Endothelial cell of umbilical vein (primary cell): ENCODE measurements at regions not wholly inside any gene's neighbourhood (a gene's known extent, or its start where the extent isn't known, plus 50 kb on each side); places are given as distances from the start of the nearest gene placed in this dataset.

Experiments
- BruUV-seq: library from RNA; stranded (reverse); fragments of 400-500 nt; replicated peaks from 2 replicates; lab custom pipeline; 2021; lab: Mats Ljungman, UMichigan
- CTCF ChIA-PET: fragments of 300-600, 350-600 bp; sonication (Branson Sonifier 250); formaldehyde crosslinking; loops from one replicate; lab custom pipeline; 2021; ENCODE audit warnings: antibody characterized with exemption, inconsistent platforms; lab: Charles Lee
- POLR2A ChIA-PET: fragments of 300-600, 350-600 bp; sonication (Branson Sonifier 250); formaldehyde crosslinking; loops from one replicate; lab custom pipeline; 2021; ENCODE audit warnings: antibody characterized with exemption, inconsistent platforms; lab: Charles Lee
- DNase-seq: peaks from one replicate; pipeline ENCODE4 v3.0.0-alpha.2; 2011; ENCODE audit warnings: low read depth, low spot score
- FAIRE-seq: peaks from 2 replicates; lab custom pipeline; 2011; peaks lifted over from hg19 to GRCh38; lab: Jason Lieb, UNC
- H2AFZ ChIP-seq: 2 replicates; pipeline ENCODE4 v1.6.0; 2012; ENCODE audit warnings: low read depth, low read length, control low read depth, inconsistent platforms
- H3K27ac ChIP-seq: 2 replicates; pipeline ENCODE4 v1.5.1; 2011; ENCODE audit warnings: low read depth, mild to moderate bottlenecking, control low read depth, low read length, moderate library complexity; ENCODE audit not compliant: insufficient read depth
- H3K27me3 ChIP-seq, 2 experiments: 2 replicates each; pipeline versions ENCODE4 v1.6.0 to v1.6.1; 2011; ENCODE audit warnings: low read length in 2 of 2, mixed read lengths in 1 of 2; ENCODE audit not compliant: control insufficient read depth in 2 of 2, insufficient read depth in 2 of 2
- H3K36me3 ChIP-seq, 2 experiments: 2 replicates in 1 of 2; 3 replicates in 1 of 2; pipeline ENCODE4 v1.5.1; 2011; ENCODE audit warnings: low read length in 2 of 2, mild to moderate bottlenecking in 1 of 2, moderate library complexity in 1 of 2; ENCODE audit not compliant: control insufficient read depth in 2 of 2, insufficient read depth in 2 of 2; ENCODE audit errors: extremely low read depth in 1 of 2
- H3K4me1 ChIP-seq: 3 replicates; pipeline ENCODE4 v1.5.1; 2011; ENCODE audit warnings: mild to moderate bottlenecking, low read length; ENCODE audit not compliant: control insufficient read depth, insufficient read depth; ENCODE audit errors: extremely low read depth
- H3K4me2 ChIP-seq: 2 replicates; pipeline ENCODE4 v1.6.1; 2011; ENCODE audit warnings: low read length, control low read depth, mixed read lengths; ENCODE audit not compliant: insufficient read depth
- H3K4me3 ChIP-seq, 3 experiments: fragments of 200-600 bp in 1 of 3; sonication (generic), shearing (Covaris generic) in 1 of 3; replicated peaks in 1 of 3; 2 replicates each; pipeline ENCODE4 v1.5.1; 2011 to 2016; ENCODE audit warnings: control low read depth in 3 of 3, low read length in 3 of 3, mild to moderate bottlenecking in 2 of 3, inconsistent platforms in 1 of 3, low read depth in 1 of 3, moderate library complexity in 1 of 3; ENCODE audit not compliant: insufficient read depth in 1 of 3
- H3K79me2 ChIP-seq: 2 replicates; pipeline ENCODE4 v1.6.0; 2012; ENCODE audit warnings: low read length, inconsistent platforms; ENCODE audit not compliant: control insufficient read depth, insufficient read depth
- H3K9ac ChIP-seq: replicated peaks from 2 replicates; pipeline ENCODE3; 2011; ENCODE audit warnings: low read length, control low read depth; ENCODE audit not compliant: insufficient read depth; ENCODE audit errors: extremely low read depth
- H3K9me1 ChIP-seq: replicated peaks from 3 replicates; pipeline ENCODE4 v1.6.0; 2011; ENCODE audit warnings: mild to moderate bottlenecking, low read length; ENCODE audit not compliant: control insufficient read depth, insufficient read depth; ENCODE audit errors: extremely low read depth
- H3K9me3 ChIP-seq: replicated peaks from 2 replicates; pipeline ENCODE4 v1.5.1; 2012; ENCODE audit warnings: low read length, inconsistent platforms; ENCODE audit not compliant: control insufficient read depth, insufficient read depth
- H4K20me1 ChIP-seq: replicated peaks from 2 replicates; pipeline ENCODE3; 2011; ENCODE audit warnings: mild to moderate bottlenecking, low read length; ENCODE audit not compliant: control insufficient read depth, insufficient read depth; ENCODE audit errors: extremely low read depth
- EZH2 ChIP-seq: IDR thresholded peaks from 2 replicates; pipeline ENCODE4 v1.6.1; 2012; ENCODE audit warnings: borderline replicate concordance, low read depth, mild to moderate bottlenecking, moderate library complexity, low read length, inconsistent platforms; ENCODE audit not compliant: severe bottlenecking
- FOS ChIP-seq: IDR thresholded peaks from 2 replicates; pipeline ENCODE4 v1.6.1; 2011; ENCODE audit warnings: mild to moderate bottlenecking, low read length, moderate library complexity, borderline replicate concordance; ENCODE audit not compliant: insufficient read depth
- GATA2 ChIP-seq: IDR thresholded peaks from 2 replicates; pipeline ENCODE4 v1.7.0; 2011; ENCODE audit warnings: low read depth, mild to moderate bottlenecking, moderate library complexity, mixed read lengths, low read length; ENCODE audit not compliant: insufficient read length, insufficient read depth
- JUN ChIP-seq: IDR thresholded peaks from 2 replicates; pipeline ENCODE4 v1.6.1; 2011; ENCODE audit warnings: borderline replicate concordance, low read depth; ENCODE audit not compliant: insufficient read length, insufficient read depth
- MYC ChIP-seq: IDR thresholded peaks from one replicate; pipeline ENCODE4 v1.6.1; 2011; ENCODE audit warnings: mild to moderate bottlenecking, low read depth, low read length
- POLR2A ChIP-seq: IDR thresholded peaks from 2 replicates; pipeline ENCODE4 v1.6.1; 2012; ENCODE audit warnings: low read depth, mild to moderate bottlenecking, control low read depth, low read length
- POLR2AphosphoS5 ChIP-seq: IDR thresholded peaks from 2 replicates; pipeline ENCODE4 v1.6.1; 2012; ENCODE audit warnings: low read depth, mild to moderate bottlenecking, control low read depth, low read length, moderate library complexity; ENCODE audit not compliant: insufficient read depth
- dilution Hi-C: fragments of 300-500 bp; cut with MboI; formaldehyde crosslinking; loops from one replicate; pipeline ENCODE4 v1.15.0; 2019; ENCODE audit warnings: low sequenced_read_pairs; ENCODE audit not compliant: extremely low pct_ligation_motif_present
- intact Hi-C: fragments of 100-400 bp; cut with micrococcal nuclease; formaldehyde crosslinking; loops from one replicate; pipeline ENCODE4 v1.10.0; 2022
- TF ChIP-seq, protein P1 (sequence below), 2 donors: IDR thresholded peaks; 1 replicate in 1 of 2; 2 replicates in 1 of 2; pipeline ENCODE4 v1.5.1; 2011; ENCODE audit warnings: low read length in 2 of 2, mild to moderate bottlenecking in 2 of 2, moderate library complexity in 2 of 2, control low read depth in 1 of 2, inconsistent platforms in 1 of 2, low read depth in 1 of 2; ENCODE audit not compliant: insufficient read depth in 1 of 2; ENCODE audit errors: extremely low read depth in 1 of 2
- TF ChIP-seq, protein P2 (sequence below): IDR thresholded peaks from 2 replicates; pipeline ENCODE4 v1.6.1; 2011; ENCODE audit not compliant: insufficient read depth, insufficient read length

DNA sequence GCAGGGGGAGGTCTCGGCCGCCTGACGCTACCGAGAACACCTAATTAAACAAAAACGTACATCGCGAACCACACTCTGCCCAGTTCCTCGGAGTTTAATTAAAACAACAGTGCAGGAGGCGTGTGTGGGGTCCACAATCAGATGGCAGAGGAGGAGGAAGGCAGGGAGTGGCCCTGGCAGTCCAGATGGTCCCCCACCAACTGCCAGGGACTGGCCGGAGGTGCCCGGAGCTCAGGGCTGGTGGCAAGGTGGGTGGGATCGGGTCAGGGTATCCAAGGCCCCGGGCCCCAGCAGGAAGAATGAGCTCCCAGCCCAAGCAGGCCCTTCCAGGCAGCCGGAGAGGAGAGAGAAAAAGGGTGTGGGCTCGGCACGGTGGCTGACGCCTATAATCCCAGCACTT, 71.3 kb downstream of the PTPRS start:
- Histone ChIP-seq H3K27me3 (no peaks in the 10 kb centered on the region), H2AFZ (no peak overlapping the region), H3K9ac (no peak overlapping the region), H3K36me3 (no peaks in the 10 kb centered on the region), H3K9me3 (no peaks in the 10 kb centered on the region), H3K4me3 (no peak overlapping the region), H3K79me2 (no peaks in the 10 kb centered on the region), H3K4me2 (no peak overlapping the region), H3K27ac (no peak overlapping the region), H3K4me1 (no peaks in the 10 kb centered on the region), H4K20me1 (no peaks in the 10 kb centered on the region), H3K9me1 (no peaks in the 10 kb centered on the region)
- no TSS peak for BruUV-seq
- ChIA-PET POLR2A (no interaction called here), CTCF (no interaction called here)
- intact Hi-C loops (no loop called here), dilution Hi-C loops (no loop called here)
- no peak for DNase-seq
- no peak for TF ChIP-seq EZH2
- no peak for TF ChIP-seq POLR2A
- TF ChIP-seq MYC = no peak
- TF ChIP-seq, protein P1, sequence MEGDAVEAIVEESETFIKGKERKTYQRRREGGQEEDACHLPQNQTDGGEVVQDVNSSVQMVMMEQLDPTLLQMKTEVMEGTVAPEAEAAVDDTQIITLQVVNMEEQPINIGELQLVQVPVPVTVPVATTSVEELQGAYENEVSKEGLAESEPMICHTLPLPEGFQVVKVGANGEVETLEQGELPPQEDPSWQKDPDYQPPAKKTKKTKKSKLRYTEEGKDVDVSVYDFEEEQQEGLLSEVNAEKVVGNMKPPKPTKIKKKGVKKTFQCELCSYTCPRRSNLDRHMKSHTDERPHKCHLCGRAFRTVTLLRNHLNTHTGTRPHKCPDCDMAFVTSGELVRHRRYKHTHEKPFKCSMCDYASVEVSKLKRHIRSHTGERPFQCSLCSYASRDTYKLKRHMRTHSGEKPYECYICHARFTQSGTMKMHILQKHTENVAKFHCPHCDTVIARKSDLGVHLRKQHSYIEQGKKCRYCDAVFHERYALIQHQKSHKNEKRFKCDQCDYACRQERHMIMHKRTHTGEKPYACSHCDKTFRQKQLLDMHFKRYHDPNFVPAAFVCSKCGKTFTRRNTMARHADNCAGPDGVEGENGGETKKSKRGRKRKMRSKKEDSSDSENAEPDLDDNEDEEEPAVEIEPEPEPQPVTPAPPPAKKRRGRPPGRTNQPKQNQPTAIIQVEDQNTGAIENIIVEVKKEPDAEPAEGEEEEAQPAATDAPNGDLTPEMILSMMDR (IDR thresholded peaks at IDR 0.05; ENCODE audit: extremely low read depth in 1 of 2, insufficient read depth in 1 of 2, low read depth in 1 of 2, low read length in 2 of 2) = no peak
- no peak for TF ChIP-seq JUN
- TF ChIP-seq POLR2AphosphoS5 = no peak
- TF ChIP-seq FOS = no peak
- TF ChIP-seq, protein P2, sequence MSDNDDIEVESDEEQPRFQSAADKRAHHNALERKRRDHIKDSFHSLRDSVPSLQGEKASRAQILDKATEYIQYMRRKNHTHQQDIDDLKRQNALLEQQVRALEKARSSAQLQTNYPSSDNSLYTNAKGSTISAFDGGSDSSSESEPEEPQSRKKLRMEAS = no peak
- no peak for TF ChIP-seq GATA2
- no peak for FAIRE-seq
